IgD-negative memory B cell (primary cell): ENCODE measurements at regions not wholly inside any gene's neighbourhood (a gene's known extent, or its start where the extent isn't known, plus 50 kb on each side); places are given as distances from the start of the nearest gene placed in this dataset.
"Not testable (repeated sequence)": the region's sequence is repeated elsewhere in the genome, so short reads cannot be mapped to it uniquely, and the experiment has no call there.

ENCODE experiments used
- H3K27ac Mint-ChIP-seq, 3 donors: one replicate each; pipeline ENCODE4 v1.8.0; 2020 to 2022; ENCODE audit warnings: mild to moderate bottlenecking in 3 of 3, mixed read lengths in 3 of 3, moderate library complexity in 1 of 3
- H3K27me3 Mint-ChIP-seq: one replicate; pipeline ENCODE4 v1.8.0; 2021; ENCODE audit warnings: mixed read lengths
- H3K36me3 Mint-ChIP-seq: one replicate; pipeline ENCODE4 v1.8.0; 2020; ENCODE audit warnings: mild to moderate bottlenecking, mixed read lengths
- H3K4me1 Mint-ChIP-seq, 3 donors: one replicate each; pipeline ENCODE4 v1.8.0; 2020 to 2022; ENCODE audit warnings: mixed read lengths in 3 of 3, mild to moderate bottlenecking in 1 of 3
- H3K4me3 Mint-ChIP-seq, 4 donors: one replicate each; pipeline ENCODE4 v1.8.0; 2020 to 2022; ENCODE audit warnings: mild to moderate bottlenecking in 4 of 4, mixed read lengths in 4 of 4, moderate library complexity in 3 of 4
- H3K9me3 Mint-ChIP-seq, 3 donors: one replicate each; pipeline ENCODE4 v1.8.0; 2020 to 2021; ENCODE audit warnings: mixed read lengths in 3 of 3, mild to moderate bottlenecking in 1 of 3

DNA sequence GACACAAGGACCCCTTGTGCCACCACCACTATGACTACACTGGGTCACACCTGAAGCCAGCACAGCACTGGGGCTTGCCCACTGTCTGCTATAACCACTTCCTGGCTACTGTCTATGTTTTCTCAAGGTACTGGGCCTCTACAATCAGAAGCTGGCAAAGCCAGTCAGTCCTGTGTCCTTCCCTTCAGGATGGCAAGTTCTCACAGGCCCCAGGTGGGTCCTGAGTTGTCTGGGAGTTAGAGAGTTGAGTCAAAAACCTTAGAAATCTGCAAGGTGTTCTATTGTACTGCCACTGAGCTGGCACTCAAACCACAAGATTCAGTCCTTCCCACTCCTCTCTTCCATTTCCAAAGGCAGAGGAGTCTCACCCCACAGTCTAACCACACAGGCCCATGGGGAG lies 705.5 kb downstream of the IPMK start:
- Mint-ChIP-seq H3K36me3 (no peaks in the 10 kb centered on the region), H3K27me3 (no peaks in the 10 kb centered on the region), H3K4me3 (no peak overlapping the region), H3K4me1 (no peaks in the 10 kb centered on the region), H3K27ac (no peak overlapping the region), H3K9me3 (peaks cover 0 to 8% (median 4%) of the 10 kb centered on the region in 3 donors)

DNA sequence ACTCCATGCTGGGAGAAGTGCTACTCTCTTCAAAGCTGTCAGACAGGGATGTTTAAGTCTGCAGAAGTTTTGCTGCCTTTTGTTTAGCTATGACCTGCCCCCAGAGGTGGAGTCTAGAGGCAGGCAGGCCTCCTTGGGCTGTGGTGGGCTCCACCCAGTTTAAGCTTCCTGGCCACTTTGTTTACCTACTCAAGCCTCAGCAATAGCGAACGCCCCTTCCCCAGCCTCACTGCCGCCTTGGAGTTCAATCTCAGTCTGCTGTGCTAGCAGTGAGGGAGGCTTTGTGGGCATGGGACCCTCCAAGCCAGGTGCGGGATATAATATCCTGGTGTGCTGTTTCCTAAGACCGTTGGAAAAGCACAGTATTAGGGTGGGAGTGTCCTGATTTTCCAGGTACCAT lies 715.9 kb downstream of the IPMK start:
- not testable (repeated sequence) for H3K9me3 Mint-ChIP-seq, H3K27me3 Mint-ChIP-seq, H3K36me3 Mint-ChIP-seq, H3K27ac Mint-ChIP-seq, H3K4me1 Mint-ChIP-seq, H3K4me3 Mint-ChIP-seq

DNA sequence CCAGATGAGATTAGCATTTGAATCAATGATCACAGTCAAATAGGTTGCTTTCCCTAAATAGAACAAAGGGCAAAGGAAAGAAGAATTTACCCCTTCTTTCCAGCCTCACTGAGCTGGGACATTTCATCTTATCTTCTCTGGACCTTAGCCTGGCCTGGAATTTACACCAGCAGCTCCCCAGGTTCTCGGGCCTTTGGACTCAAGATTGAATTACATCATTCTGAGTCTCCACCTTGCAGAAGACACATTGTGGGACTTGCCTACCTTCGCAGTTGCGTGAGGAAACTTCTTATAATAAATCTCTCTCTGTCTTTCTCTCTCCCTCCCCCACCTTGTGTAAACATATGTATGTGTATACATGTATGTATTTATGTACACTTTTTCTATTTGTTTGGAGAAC lies 732.4 kb downstream of the IPMK start:
- Mint-ChIP-seq H3K36me3 (no peaks in the 10 kb centered on the region), H3K4me1 (no peaks in the 10 kb centered on the region), H3K9me3 (no peaks in the 10 kb centered on the region), H3K4me3 (no peak overlapping the region), H3K27me3 (no peaks in the 10 kb centered on the region), H3K27ac (no peak overlapping the region)

DNA sequence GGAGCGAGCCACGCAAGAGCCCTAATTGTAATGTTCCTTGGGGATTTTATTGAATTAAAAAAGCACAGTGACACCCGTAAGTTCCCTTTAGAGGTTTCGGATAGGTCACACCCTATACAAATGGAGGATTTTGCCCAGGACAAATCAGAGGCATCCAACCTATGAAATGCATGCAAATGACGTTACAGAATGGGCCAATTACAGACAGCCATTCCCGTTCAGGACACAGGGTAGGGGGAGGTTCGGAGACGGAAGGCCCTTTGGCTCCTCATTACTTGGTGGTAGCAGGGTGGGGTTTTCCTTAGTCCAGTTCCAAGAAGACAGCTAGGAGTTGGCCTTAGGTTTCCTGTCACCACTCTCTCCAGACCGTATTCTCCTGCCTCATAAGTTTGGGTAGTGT lies 754.1 kb downstream of the IPMK start:
- no peak overlapping the region for H3K27ac Mint-ChIP-seq
- no peaks in the 10 kb centered on the region for H3K4me1 Mint-ChIP-seq
- no peaks in the 10 kb centered on the region for H3K36me3 Mint-ChIP-seq
- H3K27me3 Mint-ChIP-seq, result no peaks in the 10 kb centered on the region
- H3K9me3 Mint-ChIP-seq, result peaks cover 2 to 3% (median 2%) of the 10 kb centered on the region in 3 donors
- no peak overlapping the region for H3K4me3 Mint-ChIP-seq

DNA sequence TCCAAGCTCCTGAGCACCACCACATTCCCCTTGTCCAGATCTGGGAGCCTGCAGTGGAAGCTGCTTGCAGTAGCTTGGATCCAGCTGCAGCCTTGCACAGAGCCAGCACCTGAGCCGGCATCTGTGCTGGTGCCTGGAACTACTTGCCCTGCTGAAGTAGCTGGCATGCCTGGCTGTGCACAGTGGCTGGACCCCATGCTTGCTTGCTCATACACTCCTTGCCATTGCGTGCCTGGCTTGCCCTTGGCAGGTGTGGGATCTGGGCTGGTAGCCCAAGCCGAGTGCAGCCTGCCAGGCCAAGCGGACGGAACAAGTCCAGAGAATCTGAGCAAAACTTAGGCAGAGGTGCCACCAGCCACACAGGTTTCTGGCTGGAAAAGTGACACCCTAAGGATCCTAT lies 759.9 kb downstream of the IPMK start:
- H3K9me3 Mint-ChIP-seq, result no peaks in the 10 kb centered on the region
- no peak overlapping the region for H3K4me3 Mint-ChIP-seq
- no peaks in the 10 kb centered on the region for H3K4me1 Mint-ChIP-seq
- no peaks in the 10 kb centered on the region for H3K27me3 Mint-ChIP-seq
- no peaks in the 10 kb centered on the region for H3K36me3 Mint-ChIP-seq
- no peak overlapping the region for H3K27ac Mint-ChIP-seq

DNA sequence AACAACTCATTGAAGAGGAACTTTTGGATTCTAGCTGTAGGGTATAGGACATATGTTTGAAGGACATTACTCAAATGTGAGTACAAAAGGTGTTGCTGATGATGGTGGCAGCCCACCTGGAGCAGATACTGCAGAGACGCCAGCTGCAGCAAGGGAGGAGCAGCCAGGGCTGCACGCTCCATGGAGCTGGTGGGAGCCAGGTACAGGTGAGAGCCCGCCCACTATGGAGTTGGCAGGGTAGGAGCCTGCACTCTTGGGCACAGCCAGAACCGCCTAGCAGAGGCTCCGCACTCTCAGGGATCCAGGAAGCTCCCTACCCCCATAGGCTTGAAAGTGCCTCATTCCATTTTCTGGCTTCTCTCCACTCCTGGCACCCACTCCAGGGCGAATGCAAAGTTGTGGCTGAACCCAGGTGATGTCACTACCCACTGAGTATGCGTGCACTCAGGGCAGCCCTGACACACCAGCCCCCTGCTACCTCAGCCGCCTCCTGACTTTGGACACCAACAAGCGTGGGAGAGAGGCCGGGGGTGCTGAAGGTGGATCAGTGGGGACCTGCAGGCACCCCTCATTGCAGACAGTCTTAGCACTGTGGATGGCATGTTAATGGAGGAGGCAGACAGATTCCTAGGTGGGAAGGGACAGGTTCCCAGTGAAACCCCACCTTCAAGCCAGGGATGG lies 761.1 kb downstream of the IPMK start:
- H3K27ac Mint-ChIP-seq, result no peak overlapping the region
- H3K36me3 Mint-ChIP-seq, result no peaks in the 10 kb centered on the region
- H3K27me3 Mint-ChIP-seq, result no peaks in the 10 kb centered on the region
- no peak overlapping the region for H3K4me3 Mint-ChIP-seq
- H3K9me3 Mint-ChIP-seq, result peaks cover 0 to under 1% (median 0%) of the 10 kb centered on the region in 3 donors
- no peaks in the 10 kb centered on the region for H3K4me1 Mint-ChIP-seq

DNA sequence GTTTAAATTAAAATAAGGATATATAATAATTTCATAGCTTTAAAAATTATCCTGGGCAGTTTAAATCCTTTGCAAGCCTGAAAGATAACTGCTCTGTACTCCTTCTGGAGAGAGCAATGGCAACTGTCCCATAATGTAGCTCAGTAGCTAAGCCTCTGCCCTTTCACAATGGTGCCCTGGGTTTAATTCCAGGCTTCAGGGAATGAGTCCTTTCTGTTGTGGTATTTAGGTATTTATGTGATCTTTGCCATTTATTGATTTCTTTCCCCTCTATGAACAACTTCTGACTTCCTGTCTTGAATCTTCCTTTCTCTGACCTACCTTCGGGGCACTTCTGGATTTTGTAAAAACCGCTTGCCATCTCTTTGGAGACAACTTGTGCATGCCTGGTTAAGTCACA lies 773.2 kb downstream of the IPMK start:
- Mint-ChIP-seq H3K4me1 (no peaks in the 10 kb centered on the region), H3K9me3 (peaks cover 0 to 3% (median 3%) of the 10 kb centered on the region in 3 donors), H3K27me3 (no peaks in the 10 kb centered on the region), H3K4me3 (no peak overlapping the region), H3K36me3 (no peaks in the 10 kb centered on the region), H3K27ac (no peak overlapping the region)

DNA sequence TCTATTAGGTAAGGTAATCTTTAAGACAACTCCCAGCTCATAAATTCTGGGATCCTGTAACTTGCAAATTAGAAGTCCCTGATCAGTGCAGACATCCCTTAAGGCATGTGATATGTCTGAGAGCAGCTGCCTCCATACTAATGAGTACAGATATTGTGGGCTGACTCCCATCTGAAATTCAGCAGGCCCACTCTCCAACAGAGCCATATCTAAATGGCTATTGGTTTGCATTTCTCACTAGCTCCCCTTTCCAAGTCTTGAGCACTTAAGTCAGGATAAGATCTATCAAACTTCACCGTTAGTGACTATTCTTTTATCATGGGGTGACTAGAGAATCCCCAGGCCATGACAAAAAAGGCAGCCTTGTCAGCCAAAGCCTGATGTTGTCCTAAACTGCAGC lies 785.4 kb downstream of the IPMK start:
- H3K9me3 Mint-ChIP-seq, result no peaks in the 10 kb centered on the region
- no peaks in the 10 kb centered on the region for H3K27me3 Mint-ChIP-seq
- H3K27ac Mint-ChIP-seq, result no peak overlapping the region
- no peak overlapping the region for H3K4me3 Mint-ChIP-seq
- no peaks in the 10 kb centered on the region for H3K4me1 Mint-ChIP-seq
- H3K36me3 Mint-ChIP-seq, result no peaks in the 10 kb centered on the region

DNA sequence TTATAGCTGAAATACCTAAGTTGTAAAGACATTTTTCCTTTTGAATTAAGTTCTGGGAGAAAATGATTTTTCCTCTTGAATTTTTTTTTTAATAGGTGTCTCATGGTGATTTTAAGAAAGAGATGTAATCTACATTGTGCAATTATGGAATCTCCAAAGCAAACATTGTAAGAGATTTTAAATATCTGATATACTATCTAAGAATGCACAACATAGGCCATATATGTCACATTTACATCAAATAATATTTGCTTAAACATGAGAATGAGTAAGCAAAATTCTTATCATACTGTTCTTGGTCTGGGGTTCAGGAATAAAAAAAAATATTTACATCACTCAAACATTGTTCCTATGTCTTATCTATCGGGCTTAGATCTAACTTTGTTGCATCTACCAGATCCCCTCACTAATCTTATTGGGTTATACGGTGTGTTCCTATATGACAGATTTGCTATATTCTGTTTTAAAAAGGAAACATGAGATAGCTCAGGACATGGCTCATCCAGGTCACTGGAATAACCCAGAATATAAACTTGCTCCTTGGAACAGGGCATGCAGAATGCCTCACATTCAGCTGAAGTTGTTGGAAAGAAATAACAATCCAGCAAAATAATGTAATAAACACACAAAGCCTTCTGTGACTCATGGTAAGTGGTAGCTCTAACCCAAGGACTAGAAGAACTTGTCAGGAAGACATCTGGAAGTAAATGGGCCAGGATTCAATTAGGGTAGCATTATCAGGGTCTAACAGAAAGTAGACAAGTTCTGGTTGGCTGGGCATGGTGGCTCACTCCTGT lies 794.7 kb downstream of the IPMK start:
- Mint-ChIP-seq H3K4me3 (no peak overlapping the region), H3K27ac (no peak overlapping the region), H3K27me3 (no peaks in the 10 kb centered on the region), H3K9me3 (no peaks in the 10 kb centered on the region), H3K36me3 (no peaks in the 10 kb centered on the region), H3K4me1 (no peaks in the 10 kb centered on the region)

DNA sequence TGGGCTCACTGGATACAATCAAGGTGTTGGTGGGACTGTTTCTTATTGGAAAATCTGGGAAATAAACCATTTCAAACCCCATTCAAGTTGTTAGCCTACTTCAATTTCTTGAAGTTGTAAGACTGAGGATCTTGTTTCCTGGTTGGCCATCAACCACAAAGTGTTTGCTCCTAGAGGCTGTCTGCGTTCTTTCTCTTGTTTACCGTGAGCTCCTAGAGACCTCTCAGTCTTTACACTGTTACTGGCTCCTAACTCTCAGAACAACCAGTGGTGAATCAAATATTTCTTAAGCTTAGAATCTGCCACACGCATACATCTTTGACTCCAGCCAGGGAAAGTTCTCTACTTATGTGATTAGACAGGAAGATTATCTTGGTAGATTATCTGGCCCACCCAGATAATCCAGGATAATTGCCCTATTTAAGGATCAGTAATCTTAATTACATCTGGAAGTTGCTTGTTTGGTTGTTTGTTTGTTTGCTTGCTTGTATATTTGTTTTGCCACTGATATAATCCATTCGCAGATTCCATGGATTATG lies 798.7 kb downstream of the IPMK start:
- H3K4me3 Mint-ChIP-seq, result no peak overlapping the region
- H3K27me3 Mint-ChIP-seq, result no peaks in the 10 kb centered on the region
- H3K27ac Mint-ChIP-seq, result no peak overlapping the region
- H3K4me1 Mint-ChIP-seq, result no peaks in the 10 kb centered on the region
- H3K9me3 Mint-ChIP-seq, result no peaks in the 10 kb centered on the region
- H3K36me3 Mint-ChIP-seq, result no peaks in the 10 kb centered on the region

DNA sequence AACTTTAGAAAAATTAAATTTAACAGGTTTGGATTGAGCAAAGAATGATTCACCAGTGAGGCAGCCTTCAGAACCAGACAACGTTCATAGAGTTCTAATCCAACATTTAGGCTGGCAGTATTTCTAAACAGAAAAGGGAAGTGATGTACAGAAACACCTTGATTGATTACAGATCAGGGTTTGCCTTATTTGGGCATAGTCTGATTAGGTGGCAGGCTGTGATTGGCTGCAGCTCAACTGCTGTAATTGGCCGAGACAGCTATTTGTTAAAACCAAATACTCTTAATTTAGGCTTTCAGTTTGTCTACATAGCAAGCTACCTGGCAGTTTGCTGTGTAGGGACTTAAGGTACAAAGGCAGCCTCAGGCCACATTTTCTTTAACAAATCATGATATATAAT lies 802.5 kb downstream of the IPMK start:
- H3K27me3 Mint-ChIP-seq, result no peaks in the 10 kb centered on the region
- H3K36me3 Mint-ChIP-seq, result no peaks in the 10 kb centered on the region
- no peak overlapping the region for H3K27ac Mint-ChIP-seq
- no peak overlapping the region for H3K4me3 Mint-ChIP-seq
- H3K4me1 Mint-ChIP-seq, result no peaks in the 10 kb centered on the region
- no peaks in the 10 kb centered on the region for H3K9me3 Mint-ChIP-seq

DNA sequence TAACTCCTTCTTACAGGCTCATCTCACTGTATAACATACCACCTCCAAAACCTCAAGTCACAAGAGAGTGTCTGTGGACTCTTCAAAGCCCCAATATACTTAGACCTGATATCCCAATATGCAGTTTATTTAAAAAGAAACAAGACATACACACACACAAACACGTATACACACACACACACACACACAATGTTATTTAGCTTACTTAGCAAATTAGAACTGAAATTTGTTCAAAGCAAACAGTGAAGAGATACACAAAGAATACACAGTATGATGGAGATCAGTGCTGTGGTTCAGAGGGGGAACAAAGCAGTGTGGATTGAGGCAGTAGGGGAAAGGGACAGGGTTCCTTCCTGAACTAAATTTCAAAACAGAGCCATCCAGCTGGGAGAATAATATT lies 807.2 kb downstream of the IPMK start:
- peaks cover 0 to 6% (median 2%) of the 10 kb centered on the region in 3 donors for H3K9me3 Mint-ChIP-seq
- H3K4me3 Mint-ChIP-seq, result no peak overlapping the region
- H3K36me3 Mint-ChIP-seq, result no peaks in the 10 kb centered on the region
- no peaks in the 10 kb centered on the region for H3K4me1 Mint-ChIP-seq
- no peaks in the 10 kb centered on the region for H3K27me3 Mint-ChIP-seq
- H3K27ac Mint-ChIP-seq, result no peak overlapping the region

DNA sequence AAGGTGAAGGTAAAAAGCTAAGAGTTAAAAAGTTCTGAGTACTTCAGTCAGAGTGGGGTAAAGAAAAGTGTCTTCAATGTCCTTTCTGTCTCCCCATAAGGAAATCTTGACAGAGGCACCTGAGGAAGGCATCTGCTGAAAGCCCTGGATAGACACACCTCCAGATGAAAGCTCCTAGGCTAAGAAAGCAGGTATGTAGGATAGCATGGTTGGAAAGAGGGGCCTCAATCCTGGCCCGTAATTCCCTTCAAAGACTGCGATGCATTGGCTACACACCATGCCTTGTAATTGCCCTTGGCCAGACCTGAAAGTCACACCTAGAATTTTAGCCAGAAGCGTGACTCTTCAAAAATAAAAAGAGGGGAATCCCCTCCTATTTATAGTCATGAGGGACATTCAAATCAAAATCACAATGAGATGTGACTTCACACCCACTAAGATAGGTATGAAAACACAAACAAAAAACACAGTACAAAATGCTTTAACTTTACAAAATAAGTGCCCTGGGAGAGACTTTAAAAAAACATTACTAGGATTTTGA lies 809.7 kb downstream of the IPMK start:
- Mint-ChIP-seq H3K9me3 (peaks cover 0 to 6% (median 2%) of the 10 kb centered on the region in 3 donors), H3K27ac (no peak overlapping the region), H3K4me3 (no peak overlapping the region), H3K36me3 (no peaks in the 10 kb centered on the region), H3K4me1 (no peaks in the 10 kb centered on the region), H3K27me3 (no peaks in the 10 kb centered on the region)

DNA sequence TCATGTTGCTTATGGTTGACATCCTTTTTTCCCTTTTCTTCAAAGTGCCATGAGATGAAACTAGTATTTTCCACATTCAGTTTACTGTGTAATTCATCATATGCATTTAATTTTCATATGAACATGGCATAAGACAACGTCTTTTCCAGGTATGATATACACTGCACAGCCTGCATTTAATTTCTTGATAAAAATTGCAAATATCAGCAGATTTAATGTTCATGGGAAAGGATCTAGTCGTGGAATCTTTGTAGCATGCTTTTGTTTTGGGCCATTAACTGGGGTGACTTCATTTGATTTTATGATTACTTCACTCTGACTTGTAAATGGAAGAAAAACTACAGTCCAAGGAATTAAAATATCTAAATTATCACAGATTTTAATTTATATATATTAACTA lies 837.3 kb downstream of the IPMK start:
- H3K27ac Mint-ChIP-seq, result no peak overlapping the region
- no peak overlapping the region for H3K4me3 Mint-ChIP-seq
- H3K36me3 Mint-ChIP-seq, result no peaks in the 10 kb centered on the region
- H3K9me3 Mint-ChIP-seq, result peaks cover 0 to 1% (median 0%) of the 10 kb centered on the region in 3 donors
- H3K4me1 Mint-ChIP-seq, result peaks cover 0 to 2% (median 1%) of the 10 kb centered on the region in 3 donors
- H3K27me3 Mint-ChIP-seq, result no peaks in the 10 kb centered on the region

DNA sequence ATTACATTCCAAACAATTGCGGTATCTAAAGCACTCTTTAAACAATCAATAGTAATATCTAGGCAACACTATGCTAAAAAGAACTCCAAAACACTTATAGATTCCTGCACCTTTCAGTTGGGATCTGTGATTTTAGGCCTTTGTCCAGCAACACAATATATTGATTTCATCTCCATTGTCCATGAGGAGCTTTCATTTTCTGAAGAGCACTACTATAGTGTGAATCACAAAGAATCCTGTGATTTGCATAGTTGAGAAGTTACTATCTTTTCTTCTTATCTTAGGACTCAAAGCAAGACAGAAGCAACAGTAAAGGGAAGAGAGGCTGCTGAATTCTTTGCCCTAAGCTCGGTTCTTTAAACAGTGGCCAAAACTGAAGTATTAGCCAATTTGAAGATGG lies 846.8 kb downstream of the IPMK start:
- Mint-ChIP-seq H3K9me3 (peaks cover 0 to 3% (median 2%) of the 10 kb centered on the region in 3 donors), H3K27ac (no peak overlapping the region), H3K27me3 (no peaks in the 10 kb centered on the region), H3K36me3 (no peaks in the 10 kb centered on the region), H3K4me3 (no peak overlapping the region), H3K4me1 (no peaks in the 10 kb centered on the region)

DNA sequence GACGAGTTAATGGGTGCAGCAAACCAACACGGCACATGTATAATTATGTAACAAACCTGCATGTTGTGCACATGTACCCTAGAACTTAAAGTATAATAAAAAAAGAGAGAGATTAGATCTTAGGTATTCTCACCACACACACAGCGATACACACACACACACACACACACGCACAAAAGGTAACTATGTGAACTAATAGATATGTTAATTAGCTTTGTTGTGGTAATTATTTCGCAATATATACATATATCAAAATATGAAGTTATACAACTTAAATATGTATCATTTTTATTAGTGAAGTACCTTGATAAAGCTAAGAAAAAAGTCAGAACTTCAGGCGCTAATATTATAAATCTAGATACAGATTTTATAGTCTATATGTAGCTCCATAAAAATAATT lies 849.2 kb downstream of the IPMK start:
- Mint-ChIP-seq H3K4me3 (no peak overlapping the region), H3K36me3 (no peaks in the 10 kb centered on the region), H3K27ac (no peak overlapping the region), H3K9me3 (peaks cover 0 to 6% (median 2%) of the 10 kb centered on the region in 3 donors), H3K4me1 (no peaks in the 10 kb centered on the region), H3K27me3 (no peaks in the 10 kb centered on the region)
